Adrenal gland (tissue), 9 donors: ENCODE measurements at regions not wholly inside any gene's neighbourhood (a gene's known extent, or its start where the extent isn't known, plus 50 kb on each side); places are given as distances from the start of the nearest gene placed in this dataset.

Source experiments
- DNase-seq, 7 donors: peaks; one replicate each; pipeline ENCODE4 v3.0.0-alpha.2; 2019 to 2020
- H3K27ac ChIP-seq, 5 donors: fragments of 200-600 bp; sonication (generic) in 4 of 5; 1 replicate in 3 of 5; 2 replicates in 2 of 5; pipeline versions ENCODE4 v1.5.1 to v1.8.0; 2016 to 2020; ENCODE audit warnings: mild to moderate bottlenecking in 1 of 5
- H3K27me3 ChIP-seq: fragments of 200-600 bp; 2 replicates; pipeline ENCODE4 v1.8.0; 2021
- H3K36me3 ChIP-seq, 2 donors: fragments of 200-600 bp; replicated peaks in 1 of 2; 1 replicate in 1 of 2; 2 replicates in 1 of 2; pipeline versions ENCODE4 v1.5.1 to v1.8.0; 2018 to 2022
- H3K4me1 ChIP-seq, 2 donors: fragments of 200-600 bp; replicated peaks in 1 of 2; 1 replicate in 1 of 2; 2 replicates in 1 of 2; pipeline versions ENCODE4 v1.5.1 to v1.8.0; 2018 to 2021
- H3K4me3 ChIP-seq, 4 donors: fragments of 200-600 bp; sonication (generic) in 3 of 4; one replicate each; pipeline ENCODE4 v1.5.1; 2016 to 2018
- H3K9me3 ChIP-seq, 3 donors: fragments of 200-600 bp; sonication (generic) in 1 of 3; replicated peaks in 1 of 3; 1 replicate in 2 of 3; 2 replicates in 1 of 3; pipeline versions ENCODE4 v1.5.1 to v1.8.0; 2016 to 2021
- CTCF ChIP-seq, 6 experiments: fragments of 450-650 bp in 4 of 6; fragments of 200-600 bp in 2 of 6; sonication (generic) in 1 of 6; IDR thresholded peaks; 1 replicate in 5 of 6; 2 replicates in 1 of 6; pipeline versions ENCODE4 v1.5.1 to v1.8.0; 2016 to 2021; ENCODE audit warnings: antibody characterized with exemption in 6 of 6, mild to moderate bottlenecking in 2 of 6, moderate library complexity in 1 of 6
- POLR2A ChIP-seq, 2 donors: fragments of 450-650 bp; IDR thresholded peaks; one replicate each; pipeline ENCODE4 v1.6.1; 2017; ENCODE audit warnings: antibody characterized with exemption in 2 of 2, mild to moderate bottlenecking in 2 of 2, moderate library complexity in 1 of 2
- WGBS, 4 donors: extraction: QIAGEN DNeasy Blood & Tissue Kit in 2 of 4; methylation state at CpG; one replicate each; pipeline versions ENCODE4 v1.1.5 to v1.1.7; 2013 to 2017; 5-methylcytosine and 5-hydroxymethylcytosine counted together
- intact Hi-C, 2 donors: fragments of 100-400 bp; cut with DNase I; formaldehyde crosslinking; loops; one replicate each; pipeline versions ENCODE4 v1.14.1 to v1.15.0; 2022 to 2023
- donor health status: healthy with polysubstance abuse.
- donor health status: Bipolar disorder and iron deficiency.
- donor health status: DM: yes; HTN: yes; CAD: no.
- donor health status: DM: no; HTN: no; CAD: no.
- donor health status: DM: no; HTN: no; CAD: no.

GRCh38 chr15:52925130-52925529 is 135.0 kb upstream of the ONECUT1 start:
- Histone ChIP-seq H3K27me3 (no peaks in the 10 kb centered on the region), H3K36me3 (no peaks in the 10 kb centered on the region), H3K4me1 (no peaks in the 10 kb centered on the region), H3K27ac (no peak overlapping the region), H3K9me3 (no peaks in the 10 kb centered on the region), H3K4me3 (no peak overlapping the region)
- intact Hi-C loops = no loop called here
- TF ChIP-seq CTCF (IDR thresholded peaks at IDR 0.05) = no peak
- TF ChIP-seq POLR2A (IDR thresholded peaks at IDR 0.05) = no peak
- DNase-seq = no peak
- WGBS, 4 donors = 20 to 41% (median 33%) methylated on average over 10 of the region's 10 CpGs

GRCh38 chr15:52924630-52925029 is 134.5 kb upstream of the ONECUT1 start:
- no peak for DNase-seq
- WGBS, 4 donors = 78 to 86% (median 83%) methylated on average over 7 of the region's 7 CpGs
- H3K9me3 ChIP-seq = no peaks in the 10 kb centered on the region
- no peak overlapping the region for H3K4me3 ChIP-seq
- H3K27me3 ChIP-seq = no peaks in the 10 kb centered on the region
- no peaks in the 10 kb centered on the region for H3K36me3 ChIP-seq
- no peaks in the 10 kb centered on the region for H3K4me1 ChIP-seq
- TF ChIP-seq POLR2A (IDR thresholded peaks at IDR 0.05) (no peak), CTCF (IDR thresholded peaks at IDR 0.05) (no peak)
- no peak overlapping the region for H3K27ac ChIP-seq
- intact Hi-C loops = no loop called here

- no peaks in the 10 kb centered on the region for H3K9me3 ChIP-seq
- WGBS, 4 donors = 31 to 64% (median 41%) methylated on average over 6 of the region's 6 CpGs
- TF ChIP-seq CTCF (IDR thresholded peaks at IDR 0.05) (no peak), POLR2A (IDR thresholded peaks at IDR 0.05) (no peak)
- DNase-seq = no peak
- no peaks in the 10 kb centered on the region for H3K36me3 ChIP-seq
- H3K4me3 ChIP-seq = no peak overlapping the region
- no peak overlapping the region for H3K27ac ChIP-seq
- intact Hi-C loops = no loop called here
- no peaks in the 10 kb centered on the region for H3K27me3 ChIP-seq
- no peaks in the 10 kb centered on the region for H3K4me1 ChIP-seq
These were observed 133.5 kb upstream of the ONECUT1 start for GRCh38 chr15:52923626-52924025.

- H3K27ac ChIP-seq = no peak overlapping the region
- TF ChIP-seq POLR2A (IDR thresholded peaks at IDR 0.05) = no peak
- TF ChIP-seq CTCF (IDR thresholded peaks at IDR 0.05) = no peak
- H3K27me3 ChIP-seq = no peaks in the 10 kb centered on the region
- no peak overlapping the region for H3K4me3 ChIP-seq
- H3K9me3 ChIP-seq = no peaks in the 10 kb centered on the region
- WGBS, 4 donors = 68 to 85% (median 77%) methylated on average over 7 of the region's 7 CpGs
- intact Hi-C loops = no loop called here
- no peak for DNase-seq
- no peaks in the 10 kb centered on the region for H3K4me1 ChIP-seq
- H3K36me3 ChIP-seq = no peaks in the 10 kb centered on the region
These were observed 132.7 kb upstream of the ONECUT1 start for GRCh38 chr15:52922871-52923270.
